PC-3 (cell line): ENCODE measurements at regions not wholly inside any gene's neighbourhood (a gene's known extent, or its start where the extent isn't known, plus 50 kb on each side); places are given as distances from the start of the nearest gene placed in this dataset.

Experiments used
- ATAC-seq: fragments of 200-7000 bp; cut with Tn5 transposase; 2 replicates; pipeline ENCODE4 v1.9.1; 2020; ENCODE audit warnings: mild to moderate bottlenecking, moderate library complexity
- BruUV-seq: library from RNA; stranded (reverse); fragments of 400-500 nt; replicated peaks from 2 replicates; lab custom pipeline; 2021; lab: Mats Ljungman, UMichigan
- CTCF ChIA-PET: fragments of 300-600 bp; sonication (Branson Sonifier 250); formaldehyde crosslinking; loops from one replicate; lab custom pipeline; 2022; ENCODE audit warnings: antibody characterized with exemption; lab: Charles Lee
- POLR2A ChIA-PET: fragments of 300-600 bp; sonication (Branson Sonifier 250); formaldehyde crosslinking; loops from one replicate; lab custom pipeline; 2022; ENCODE audit warnings: antibody characterized with exemption; ENCODE audit not compliant: unreplicated experiment; lab: Charles Lee
- DNase-seq: peaks from one replicate; pipeline ENCODE4 v3.0.0-alpha.2; 2015
- H2AFZ ChIP-seq: fragments of 300-600 bp; sonication (generic); 2 replicates; pipeline ENCODE4 v1.6.0; 2016; ENCODE audit warnings: antibody characterized with exemption, low read length
- H3F3A ChIP-seq: fragments of 300-600 bp; sonication (generic); one replicate; pipeline ENCODE4 v1.6.0; 2017; ENCODE audit warnings: antibody characterized with exemption, low read length, control low read depth, mild to moderate bottlenecking; ENCODE audit not compliant: unreplicated experiment
- H3K27ac ChIP-seq: fragments of 300-600 bp; sonication (generic); 2 replicates; pipeline ENCODE4 v1.5.1; 2016; ENCODE audit warnings: mild to moderate bottlenecking, low read length
- H3K27me3 ChIP-seq: fragments of 300-600 bp; sonication (generic); 2 replicates; pipeline ENCODE4 v1.6.1; 2016; ENCODE audit warnings: low read length, mixed read lengths
- H3K36me3 ChIP-seq: fragments of 300-600 bp; sonication (generic); 2 replicates; pipeline ENCODE4 v1.6.1; 2016; ENCODE audit warnings: low read depth, mixed run types, low read length, mixed read lengths
- H3K4me1 ChIP-seq: fragments of 300-600 bp; sonication (generic); 2 replicates; pipeline ENCODE4 v1.5.1; 2016; ENCODE audit warnings: low read length; ENCODE audit not compliant: insufficient read depth
- H3K4me2 ChIP-seq: fragments of 300-600 bp; sonication (generic); 2 replicates; pipeline ENCODE4 v1.6.0; 2016; ENCODE audit warnings: low read length
- H3K4me3 ChIP-seq: fragments of 300-600 bp; sonication (generic); 2 replicates; pipeline ENCODE4 v1.5.1; 2016; ENCODE audit warnings: mild to moderate bottlenecking, low read length, mixed read lengths
- H3K79me2 ChIP-seq: fragments of 300-600 bp; sonication (generic); 2 replicates; pipeline ENCODE4 v1.6.1; 2017; ENCODE audit warnings: low read length, mixed read lengths
- H3K9ac ChIP-seq: fragments of 300-600 bp; sonication (generic); 2 replicates; pipeline ENCODE4 v1.6.0; 2016; ENCODE audit warnings: mild to moderate bottlenecking, low read length
- H3K9me2 ChIP-seq: fragments of 300-600 bp; sonication (generic); replicated peaks from 2 replicates; pipeline ENCODE4 v1.6.1; 2016; ENCODE audit warnings: mixed run types, low read length, mixed read lengths
- H3K9me3 ChIP-seq: fragments of 300-600 bp; sonication (generic); 2 replicates; pipeline ENCODE4 v1.6.1; 2016; ENCODE audit warnings: low read length, mixed read lengths
- H4K20me1 ChIP-seq: fragments of 300-600 bp; sonication (generic); 2 replicates; pipeline ENCODE4 v1.6.1; 2016; ENCODE audit warnings: low read length, mixed read lengths
- EZH2 ChIP-seq: fragments of 300-600 bp; sonication (generic); IDR thresholded peaks from one replicate; pipeline ENCODE4 v1.6.1; 2017; ENCODE audit warnings: antibody characterized with exemption, mild to moderate bottlenecking, low read length; ENCODE audit not compliant: unreplicated experiment
- EZH2phosphoT487 ChIP-seq: fragments of 300-600 bp; sonication (generic); IDR thresholded peaks from 2 replicates; pipeline ENCODE4 v1.6.1; 2018; ENCODE audit warnings: mild to moderate bottlenecking, antibody characterized with exemption, low read length, borderline replicate concordance
- intact Hi-C: fragments of 100-400 bp; cut with micrococcal nuclease; formaldehyde crosslinking; loops from 2 replicates; pipeline ENCODE4 v1.9.0; 2023
- TF ChIP-seq, protein P1 (sequence below): fragments of 300-600 bp; sonication (generic); conservative IDR thresholded peaks from 2 replicates; pipeline ENCODE4 v1.5.1; 2017; ENCODE audit warnings: antibody characterized with exemption, low read depth, mild to moderate bottlenecking, low read length

DNA sequence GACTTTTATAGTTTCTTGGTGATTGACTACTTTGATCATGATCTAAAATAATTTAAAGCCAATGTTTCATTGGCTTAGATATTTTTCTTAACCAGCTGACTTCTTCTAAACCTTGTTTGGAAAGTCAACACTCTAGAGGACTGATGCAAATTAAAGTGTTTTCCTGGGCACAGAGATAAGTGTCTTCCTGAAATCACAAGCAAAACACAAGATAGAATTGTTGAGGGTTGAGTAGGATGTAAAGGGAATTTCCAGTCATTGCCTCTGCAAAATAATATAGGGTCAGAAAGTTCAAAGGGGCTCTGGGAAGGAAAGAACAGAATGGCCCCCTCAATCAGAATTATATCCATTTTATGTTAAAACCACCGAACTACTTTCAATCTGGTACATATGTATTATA, 156.3 kb upstream of the LRIG3 start:
- no peak overlapping the region for H3K4me2 ChIP-seq
- no peaks in the 10 kb centered on the region for H3F3A ChIP-seq
- ChIA-PET POLR2A (no interaction called here), CTCF (no interaction called here)
- no peaks in the 10 kb centered on the region for H3K4me1 ChIP-seq
- DNase-seq (no peak), ATAC-seq (no peak)
- no peak for TF ChIP-seq EZH2phosphoT487
- no peak for TF ChIP-seq EZH2
- TF ChIP-seq, protein P1, sequence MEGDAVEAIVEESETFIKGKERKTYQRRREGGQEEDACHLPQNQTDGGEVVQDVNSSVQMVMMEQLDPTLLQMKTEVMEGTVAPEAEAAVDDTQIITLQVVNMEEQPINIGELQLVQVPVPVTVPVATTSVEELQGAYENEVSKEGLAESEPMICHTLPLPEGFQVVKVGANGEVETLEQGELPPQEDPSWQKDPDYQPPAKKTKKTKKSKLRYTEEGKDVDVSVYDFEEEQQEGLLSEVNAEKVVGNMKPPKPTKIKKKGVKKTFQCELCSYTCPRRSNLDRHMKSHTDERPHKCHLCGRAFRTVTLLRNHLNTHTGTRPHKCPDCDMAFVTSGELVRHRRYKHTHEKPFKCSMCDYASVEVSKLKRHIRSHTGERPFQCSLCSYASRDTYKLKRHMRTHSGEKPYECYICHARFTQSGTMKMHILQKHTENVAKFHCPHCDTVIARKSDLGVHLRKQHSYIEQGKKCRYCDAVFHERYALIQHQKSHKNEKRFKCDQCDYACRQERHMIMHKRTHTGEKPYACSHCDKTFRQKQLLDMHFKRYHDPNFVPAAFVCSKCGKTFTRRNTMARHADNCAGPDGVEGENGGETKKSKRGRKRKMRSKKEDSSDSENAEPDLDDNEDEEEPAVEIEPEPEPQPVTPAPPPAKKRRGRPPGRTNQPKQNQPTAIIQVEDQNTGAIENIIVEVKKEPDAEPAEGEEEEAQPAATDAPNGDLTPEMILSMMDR, result no peak
- no peaks in the 10 kb centered on the region for H4K20me1 ChIP-seq
- H2AFZ ChIP-seq, result no peak overlapping the region
- no peaks in the 10 kb centered on the region for H3K79me2 ChIP-seq
- no TSS peak for BruUV-seq
- H3K27ac ChIP-seq, result no peak overlapping the region
- no peak overlapping the region for H3K9ac ChIP-seq
- no peak overlapping the region for H3K4me3 ChIP-seq
- H3K9me3 ChIP-seq, result no peaks in the 10 kb centered on the region
- H3K9me2 ChIP-seq, result no peaks in the 10 kb centered on the region
- H3K27me3 ChIP-seq, result no peaks in the 10 kb centered on the region
- no peaks in the 10 kb centered on the region for H3K36me3 ChIP-seq
- intact Hi-C loops, result no loop called here

DNA sequence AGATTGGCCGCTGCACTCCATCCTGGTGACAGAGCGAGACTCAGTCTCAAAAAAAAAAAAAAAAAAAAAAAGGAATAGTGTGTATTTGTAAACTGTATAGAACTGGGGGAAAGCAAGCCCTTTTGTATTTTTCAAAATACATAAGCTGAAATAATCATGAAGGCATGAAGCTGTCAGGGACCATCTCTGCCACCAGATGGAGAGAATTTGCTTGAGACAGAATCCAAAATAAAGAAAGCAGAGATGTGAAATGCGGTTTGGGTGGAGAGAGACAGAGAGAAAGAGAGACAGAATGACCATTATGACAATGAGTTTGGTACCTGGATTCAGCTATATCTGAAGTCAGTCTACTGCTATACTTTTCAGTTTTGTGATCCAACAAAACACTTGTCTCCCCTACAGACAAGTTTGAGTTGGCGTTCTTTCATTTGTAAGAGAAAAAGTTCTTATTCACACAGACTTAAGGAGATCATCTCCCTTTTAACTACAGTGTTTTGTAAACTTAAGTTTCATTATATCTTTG, 155.7 kb upstream of the LRIG3 start:
- Histone ChIP-seq H3K36me3 (no peaks in the 10 kb centered on the region), H3K4me3 (no peak overlapping the region), H3K27me3 (no peaks in the 10 kb centered on the region), H3K9me3 (no peaks in the 10 kb centered on the region), H2AFZ (no peak overlapping the region), H4K20me1 (no peaks in the 10 kb centered on the region), H3K4me2 (no peak overlapping the region), H3F3A (no peaks in the 10 kb centered on the region), H3K27ac (no peak overlapping the region), H3K4me1 (peaks cover under 1% of the 10 kb centered on the region; the same call in 1 of the 2 replicates), H3K9ac (no peak overlapping the region), H3K79me2 (no peaks in the 10 kb centered on the region), H3K9me2 (no peaks in the 10 kb centered on the region)
- intact Hi-C loops, result no loop called here
- TF ChIP-seq EZH2 (no peak), EZH2phosphoT487 (no peak)
- TF ChIP-seq, protein P1, result no peak
- ChIA-PET CTCF (interaction anchor here (0.6 to 0.9 kb wide), 2 partner anchors 395 to 535 kb away, joined by 3 to 7 read pairs; no protein-coding TSS in a partner anchor), POLR2A (no interaction called here)
- no peak for ATAC-seq
- DNase-seq, result no peak
- BruUV-seq, result no TSS peak

DNA sequence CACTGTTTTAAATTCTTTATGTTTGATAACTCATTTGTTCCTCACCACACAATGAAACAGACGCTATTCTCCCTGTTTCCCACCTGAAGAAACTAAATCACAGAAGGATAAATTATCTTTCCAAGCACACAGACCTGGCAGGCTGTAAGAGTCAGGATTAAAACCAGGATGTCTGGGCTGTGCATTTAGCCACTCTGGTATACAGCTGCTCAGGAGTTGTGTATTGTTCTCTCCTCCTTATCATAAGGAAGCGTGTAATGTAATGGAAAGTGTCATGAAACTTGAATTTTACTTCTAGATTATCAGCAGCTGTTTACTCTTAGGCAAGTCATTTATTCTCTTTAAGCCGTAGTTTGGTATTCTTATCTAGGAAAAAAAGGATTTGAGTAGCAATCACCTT, 154.8 kb upstream of the LRIG3 start:
- DNase-seq, result no peak
- POLR2A ChIA-PET, result no interaction called here
- TF ChIP-seq, protein P1, result no peak
- TF ChIP-seq EZH2phosphoT487, result no peak
- TF ChIP-seq EZH2, result no peak
- no peaks in the 10 kb centered on the region for H3K36me3 ChIP-seq
- no peak for ATAC-seq
- no peak overlapping the region for H3K4me2 ChIP-seq
- no TSS peak for BruUV-seq
- H3K9ac ChIP-seq, result no peak overlapping the region
- intact Hi-C loops, result no loop called here
- H3K4me1 ChIP-seq, result peaks cover 9% of the 10 kb centered on the region
- no peaks in the 10 kb centered on the region for H4K20me1 ChIP-seq
- H3K4me3 ChIP-seq, result no peak overlapping the region
- H3K79me2 ChIP-seq, result no peaks in the 10 kb centered on the region
- no peaks in the 10 kb centered on the region for H3F3A ChIP-seq
- no peaks in the 10 kb centered on the region for H3K9me2 ChIP-seq
- no peaks in the 10 kb centered on the region for H3K9me3 ChIP-seq
- no peak overlapping the region for H3K27ac ChIP-seq
- no peaks in the 10 kb centered on the region for H3K27me3 ChIP-seq
- CTCF ChIA-PET, result no interaction called here
- H2AFZ ChIP-seq, result no peak overlapping the region
